ENCODE measurements at regions not wholly inside any gene's neighbourhood (a gene's known extent, or its start where the extent isn't known, plus 50 kb on each side); places are given as distances from the start of the nearest gene placed in this dataset.
A peak's percentile ranks its signal among the peaks of the same experiment; 100 is the strongest.
"Not testable (repeated sequence)": the region's sequence is repeated elsewhere in the genome, so short reads cannot be mapped to it uniquely, and the experiment has no call there.

DNA sequence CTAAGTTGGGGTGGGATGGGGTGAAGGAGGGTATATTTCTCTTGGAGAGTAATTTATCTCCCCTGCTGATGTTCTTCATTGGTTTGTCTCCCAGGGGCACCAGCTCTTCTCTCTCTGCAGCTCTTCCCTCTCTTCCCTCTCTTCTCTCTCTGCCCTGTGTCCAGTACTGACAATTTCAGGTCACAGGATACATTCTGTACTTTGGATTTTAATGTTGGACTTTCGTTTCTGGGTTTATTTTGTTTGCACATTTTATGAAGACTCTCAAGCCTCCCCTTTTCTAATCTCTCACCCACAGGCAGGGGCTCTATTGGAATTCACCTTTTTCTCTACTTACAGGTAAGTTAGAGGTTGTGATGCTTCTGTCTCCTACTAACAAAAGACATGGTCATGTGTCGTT, 165.5 kb downstream of the CPEB2 start:
- Mint-ChIP-seq H3K27me3 (peaks cover 8 to 24% of the 10 kb centered on the region in 2 donors), H3K4me1 (no peaks in the 10 kb centered on the region), H3K4me3 (no peak overlapping the region), H3K9me3 (peaks cover 3 to 9% (median 6%) of the 10 kb centered on the region in 5 donors), H3K36me3 (no peaks in the 10 kb centered on the region), H3K27ac (no peak overlapping the region)
- H3K27ac ChIP-seq (ENCODE audit: low read depth, low read length) = no peak overlapping the region
- H3K4me3 ChIP-seq (ENCODE audit: low read length) = no peak overlapping the region
- H3K36me3 ChIP-seq (ENCODE audit: insufficient read depth, low read length) = no peaks in the 10 kb centered on the region
- DNase-seq = no peak
- CTCF ChIA-PET = no interaction called here
- POLR2A ChIA-PET = no interaction called here
- H3K27me3 ChIP-seq (ENCODE audit: insufficient read depth, low read length, poor library complexity, severe bottlenecking) = no peaks in the 10 kb centered on the region
- H3K9me3 ChIP-seq (ENCODE audit: low read length) = no peaks in the 10 kb centered on the region
- no peaks in the 10 kb centered on the region for H3K4me1 ChIP-seq (ENCODE audit: insufficient read depth, low read length)

DNA sequence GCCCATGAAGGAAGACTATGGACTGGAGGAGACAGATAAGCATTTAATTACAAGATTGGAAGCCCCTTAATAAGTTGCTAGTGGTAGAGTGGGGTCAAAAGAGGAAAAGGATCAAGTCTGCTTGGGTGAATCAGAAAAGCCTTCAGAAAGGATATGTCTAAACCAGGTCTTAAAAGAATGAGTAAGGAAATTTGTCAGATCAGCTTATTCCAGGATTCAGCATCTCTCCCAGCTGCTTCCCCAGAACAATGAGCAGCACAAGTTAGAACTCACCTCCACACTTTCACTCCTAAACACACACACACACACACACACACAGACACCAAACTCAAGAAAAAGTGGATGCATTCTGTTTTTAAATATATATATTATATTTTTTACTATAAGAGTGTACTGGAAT, 166.5 kb downstream of the CPEB2 start:
- ChIA-PET POLR2A (no interaction called here), CTCF (interaction anchor here (1.2 kb wide), 1 partner anchor 13 kb away, joined by 3 read pairs; no protein-coding TSS in a partner anchor)
- H3K4me1 Mint-ChIP-seq = no peaks in the 10 kb centered on the region
- peaks cover 0 to 3% (median 0%) of the 10 kb centered on the region in 3 donors for H3K36me3 Mint-ChIP-seq
- Histone ChIP-seq H3K4me1 (ENCODE audit: insufficient read depth, low read length) (no peaks in the 10 kb centered on the region), H3K27me3 (ENCODE audit: insufficient read depth, low read length, poor library complexity, severe bottlenecking) (no peaks in the 10 kb centered on the region), H3K9me3 (ENCODE audit: low read length) (no peaks in the 10 kb centered on the region), H3K4me3 (ENCODE audit: low read length) (no peak overlapping the region), H3K27ac (ENCODE audit: low read depth, low read length) (no peak overlapping the region), H3K36me3 (ENCODE audit: insufficient read depth, low read length) (no peaks in the 10 kb centered on the region)
- H3K27ac Mint-ChIP-seq = no peak overlapping the region
- H3K9me3 Mint-ChIP-seq = peaks cover 5 to 14% (median 6%) of the 10 kb centered on the region in 5 donors
- H3K4me3 Mint-ChIP-seq = no peak overlapping the region
- peaks cover 8 to 29% of the 10 kb centered on the region in 2 donors for H3K27me3 Mint-ChIP-seq
- no peak for DNase-seq

DNA sequence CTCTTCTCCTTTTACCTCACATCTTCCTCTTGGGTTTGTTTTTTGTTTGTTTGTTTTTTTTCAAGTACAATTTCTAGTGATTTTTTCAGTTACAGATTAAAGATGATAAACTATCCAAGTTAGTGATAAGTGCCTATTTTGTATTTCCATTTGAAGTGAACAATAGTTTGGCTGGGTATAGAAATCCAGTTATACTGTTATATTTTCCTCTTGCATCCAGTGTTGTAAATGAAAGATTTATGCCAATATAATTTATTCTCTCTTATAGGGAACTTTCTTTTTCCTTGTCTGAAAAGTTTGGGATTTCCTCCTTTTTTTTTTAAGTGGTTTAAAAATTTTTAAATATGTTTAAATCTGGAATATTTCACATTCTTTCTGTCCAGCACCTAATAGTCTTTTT, 169.4 kb downstream of the CPEB2 start:
- ChIA-PET POLR2A (no interaction called here), CTCF (no interaction called here)
- Histone ChIP-seq H3K4me3 (ENCODE audit: low read length) (no peak overlapping the region), H3K4me1 (ENCODE audit: insufficient read depth, low read length) (no peaks in the 10 kb centered on the region), H3K9me3 (ENCODE audit: low read length) (no peaks in the 10 kb centered on the region), H3K27me3 (ENCODE audit: insufficient read depth, low read length, poor library complexity, severe bottlenecking) (no peaks in the 10 kb centered on the region), H3K36me3 (ENCODE audit: insufficient read depth, low read length) (no peaks in the 10 kb centered on the region), H3K27ac (ENCODE audit: low read depth, low read length) (no peak overlapping the region)
- Mint-ChIP-seq H3K36me3 (peaks cover 0 to 3% (median 0%) of the 10 kb centered on the region in 3 donors), H3K9me3 (peaks cover 5 to 14% (median 6%) of the 10 kb centered on the region in 5 donors), H3K4me3 (no peak overlapping the region), H3K4me1 (no peaks in the 10 kb centered on the region), H3K27me3 (peaks cover 8 to 29% of the 10 kb centered on the region in 2 donors), H3K27ac (no peak overlapping the region)
- no peak for DNase-seq

DNA sequence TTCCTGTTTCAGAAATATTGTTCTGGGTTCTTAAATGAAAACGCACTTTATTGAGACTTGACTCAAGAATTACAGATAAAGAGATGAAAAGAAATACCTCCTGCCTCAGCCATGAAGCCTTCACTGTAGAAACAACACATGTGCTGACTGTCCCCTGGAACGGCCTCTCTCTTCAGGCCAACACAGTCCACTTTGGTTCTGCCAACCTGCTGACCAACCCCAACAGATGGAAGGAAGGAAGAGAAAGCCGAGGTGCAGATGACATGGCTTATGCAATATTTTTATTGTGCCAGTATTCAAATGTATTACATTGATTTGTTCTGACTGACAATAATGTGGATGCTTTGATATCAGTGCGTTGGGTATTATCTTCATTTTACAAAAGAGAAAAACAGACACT, 171.0 kb downstream of the CPEB2 start:
- H3K27ac Mint-ChIP-seq = no peak overlapping the region
- no peak overlapping the region for H3K4me3 ChIP-seq (ENCODE audit: low read length)
- H3K36me3 ChIP-seq (ENCODE audit: insufficient read depth, low read length) = no peaks in the 10 kb centered on the region
- peaks cover 5 to 14% (median 6%) of the 10 kb centered on the region in 5 donors for H3K9me3 Mint-ChIP-seq
- DNase-seq = no peak
- H3K27ac ChIP-seq (ENCODE audit: low read depth, low read length) = no peak overlapping the region
- peaks cover 4 to 29% of the 10 kb centered on the region in 2 donors for H3K27me3 Mint-ChIP-seq
- H3K4me3 Mint-ChIP-seq = no peak overlapping the region
- no peaks in the 10 kb centered on the region for H3K9me3 ChIP-seq (ENCODE audit: low read length)
- H3K27me3 ChIP-seq (ENCODE audit: insufficient read depth, low read length, poor library complexity, severe bottlenecking) = no peaks in the 10 kb centered on the region
- H3K4me1 Mint-ChIP-seq = no peaks in the 10 kb centered on the region
- ChIA-PET POLR2A (no interaction called here), CTCF (no interaction called here)
- H3K36me3 Mint-ChIP-seq = peaks cover 0 to 3% (median 0%) of the 10 kb centered on the region in 3 donors
- no peaks in the 10 kb centered on the region for H3K4me1 ChIP-seq (ENCODE audit: insufficient read depth, low read length)

DNA sequence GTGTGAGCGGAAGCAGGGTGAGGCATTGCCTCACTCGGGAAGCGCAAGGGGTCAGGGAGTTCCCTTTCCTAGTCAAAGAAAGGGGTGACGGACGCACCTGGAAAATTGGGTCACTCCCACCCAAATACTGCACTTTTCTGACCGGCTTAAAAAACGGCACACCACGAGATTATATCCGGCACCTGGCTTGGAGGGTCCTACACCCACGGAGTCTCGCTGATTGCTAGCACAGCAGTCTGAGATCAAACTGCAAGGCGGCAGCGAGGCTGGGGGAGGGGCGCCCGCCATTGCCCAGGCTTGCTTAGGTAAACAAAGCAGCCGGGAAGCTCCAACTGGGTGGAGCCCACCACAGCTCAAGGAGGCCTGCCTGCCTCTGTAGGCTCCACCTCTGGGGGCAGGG, 171.9 kb downstream of the CPEB2 start:
- H3K36me3 Mint-ChIP-seq; H3K27ac ChIP-seq (ENCODE audit: low read depth, low read length); POLR2A ChIA-PET; CTCF ChIA-PET; H3K4me1 ChIP-seq (ENCODE audit: insufficient read depth, low read length); H3K27me3 ChIP-seq (ENCODE audit: insufficient read depth, low read length, poor library complexity, severe bottlenecking); H3K4me3 Mint-ChIP-seq; H3K36me3 ChIP-seq (ENCODE audit: insufficient read depth, low read length); H3K9me3 ChIP-seq (ENCODE audit: low read length); DNase-seq; H3K4me3 ChIP-seq (ENCODE audit: low read length); H3K27ac Mint-ChIP-seq; H3K4me1 Mint-ChIP-seq: not testable (repeated sequence)
- H3K9me3 Mint-ChIP-seq = peaks cover 5 to 14% (median 6%) of the 10 kb centered on the region in 5 donors
- peaks cover 2 to 24% of the 10 kb centered on the region in 2 donors for H3K27me3 Mint-ChIP-seq

DNA sequence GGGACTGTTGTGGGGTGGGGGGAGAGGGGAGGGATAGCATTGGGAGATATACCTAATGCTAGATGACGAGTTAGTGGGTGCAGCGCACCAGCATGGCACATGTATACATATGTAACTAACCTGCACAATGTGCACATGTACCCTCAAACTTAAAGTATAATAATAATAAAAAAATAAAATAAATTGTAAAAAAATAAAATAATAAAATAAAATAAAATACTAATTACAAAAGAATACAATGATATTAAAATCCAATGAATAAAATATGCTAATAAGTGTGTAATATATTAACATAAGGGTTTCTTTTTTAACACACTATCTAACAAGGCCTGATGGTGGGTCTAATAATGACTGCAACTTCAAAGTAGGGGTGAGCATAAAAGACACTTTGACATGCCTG, 177.6 kb downstream of the CPEB2 start:
- H3K36me3 ChIP-seq (ENCODE audit: insufficient read depth, low read length); H3K9me3 Mint-ChIP-seq; H3K4me3 Mint-ChIP-seq; H3K27ac Mint-ChIP-seq; DNase-seq; H3K27ac ChIP-seq (ENCODE audit: low read depth, low read length); H3K27me3 ChIP-seq (ENCODE audit: insufficient read depth, low read length, poor library complexity, severe bottlenecking); CTCF ChIA-PET; H3K9me3 ChIP-seq (ENCODE audit: low read length); H3K4me1 ChIP-seq (ENCODE audit: insufficient read depth, low read length); POLR2A ChIA-PET; H3K36me3 Mint-ChIP-seq; H3K4me3 ChIP-seq (ENCODE audit: low read length); H3K27me3 Mint-ChIP-seq: not testable (repeated sequence)
- H3K4me1 Mint-ChIP-seq = peaks cover 4 to 14% (median 11%) of the 10 kb centered on the region in 3 donors

DNA sequence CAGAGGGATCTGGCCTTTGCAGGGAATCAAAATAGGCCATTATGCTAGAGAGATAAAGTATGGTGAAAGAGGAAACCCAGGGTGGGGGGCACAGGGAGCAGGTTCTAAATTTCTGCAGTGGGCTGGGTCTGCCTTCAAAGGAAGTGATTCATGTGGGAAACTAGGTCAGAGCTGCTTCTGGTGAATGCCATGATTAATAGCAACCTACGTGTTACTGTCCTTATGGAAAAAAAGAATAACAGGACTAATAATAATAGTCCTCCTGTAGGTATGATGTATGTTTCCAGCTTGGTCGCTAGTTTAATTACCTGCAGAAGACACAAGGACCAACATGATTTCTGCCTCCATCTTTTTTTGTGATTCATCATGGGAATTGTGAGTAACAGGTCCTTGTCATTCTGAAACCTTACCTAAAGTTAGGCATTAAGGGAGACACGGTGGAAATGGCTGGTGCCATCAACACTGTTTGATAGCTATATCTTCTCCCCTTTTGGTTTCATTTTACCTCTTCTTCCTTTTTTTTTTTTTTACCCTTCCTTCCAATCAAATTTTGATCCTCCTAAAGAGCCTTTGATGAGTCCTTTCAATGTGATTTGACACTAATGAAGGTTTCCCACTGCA, 180.4 kb downstream of the CPEB2 start:
- Mint-ChIP-seq H3K4me3 (peak overlapping the region in 4 of 7 donors; percentile 5 to 53 (median 42)), H3K27ac (peak overlapping the region in 2 of 8 donors; percentile 39 to 46), H3K4me1 (peaks cover 4 to 14% (median 11%) of the 10 kb centered on the region in 3 donors), H3K27me3 (peaks cover 2 to 7% of the 10 kb centered on the region in 2 donors), H3K36me3 (no peaks in the 10 kb centered on the region), H3K9me3 (no peaks in the 10 kb centered on the region)
- Histone ChIP-seq H3K27me3 (ENCODE audit: insufficient read depth, low read length, poor library complexity, severe bottlenecking) (no peaks in the 10 kb centered on the region), H3K9me3 (ENCODE audit: low read length) (no peaks in the 10 kb centered on the region), H3K4me3 (ENCODE audit: low read length) (no peak overlapping the region), H3K4me1 (ENCODE audit: insufficient read depth, low read length) (peaks cover 4% of the 10 kb centered on the region), H3K27ac (ENCODE audit: low read depth, low read length) (no peak overlapping the region), H3K36me3 (ENCODE audit: insufficient read depth, low read length) (no peaks in the 10 kb centered on the region)
- CTCF ChIA-PET = no interaction called here
- DNase-seq = no peak
- POLR2A ChIA-PET = no interaction called here

DNA sequence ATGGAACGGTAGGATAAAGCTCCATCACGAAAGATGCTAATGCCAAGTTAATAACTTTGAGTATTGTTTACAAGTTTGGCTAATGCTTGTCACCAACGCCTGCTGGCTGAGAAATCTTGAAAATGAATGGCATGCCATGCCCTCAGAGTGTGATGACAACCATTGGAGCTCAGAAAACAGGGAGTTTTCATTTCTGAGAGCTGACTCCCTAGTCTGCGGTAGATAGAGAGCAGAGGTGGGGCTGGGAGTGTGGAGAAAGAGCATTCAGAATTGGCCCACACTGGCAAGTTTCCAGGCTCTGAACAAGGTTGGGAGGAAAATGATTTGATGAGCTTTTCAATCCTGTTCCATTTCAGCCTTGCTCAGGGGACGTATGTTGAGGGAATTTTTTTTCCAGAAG, 183.9 kb downstream of the CPEB2 start:
- peaks cover 4 to 14% (median 11%) of the 10 kb centered on the region in 3 donors for H3K4me1 Mint-ChIP-seq
- Histone ChIP-seq H3K4me3 (ENCODE audit: low read length) (no peak overlapping the region), H3K27me3 (ENCODE audit: insufficient read depth, low read length, poor library complexity, severe bottlenecking) (no peaks in the 10 kb centered on the region), H3K36me3 (ENCODE audit: insufficient read depth, low read length) (no peaks in the 10 kb centered on the region), H3K9me3 (ENCODE audit: low read length) (no peaks in the 10 kb centered on the region), H3K4me1 (ENCODE audit: insufficient read depth, low read length) (peaks cover 4% of the 10 kb centered on the region), H3K27ac (ENCODE audit: low read depth, low read length) (no peak overlapping the region)
- ChIA-PET CTCF (no interaction called here), POLR2A (no interaction called here)
- H3K4me3 Mint-ChIP-seq = no peak overlapping the region
- H3K9me3 Mint-ChIP-seq = no peaks in the 10 kb centered on the region
- H3K27ac Mint-ChIP-seq = no peak overlapping the region
- no peaks in the 10 kb centered on the region for H3K36me3 Mint-ChIP-seq
- DNase-seq = no peak
- peaks cover 2 to 3% of the 10 kb centered on the region in 2 donors for H3K27me3 Mint-ChIP-seq

Data from CD8-positive, alpha-beta memory T cell (primary cell).